Esophagus squamous epithelium (tissue), 4 donors: ENCODE measurements at regions not wholly inside any gene's neighbourhood (a gene's known extent, or its start where the extent isn't known, plus 50 kb on each side); places are given as distances from the start of the nearest gene placed in this dataset.

Experiments used
- CTCF ChIP-seq, 6 experiments: fragments of 450-650 bp in 4 of 6; fragments of 200-600 bp in 2 of 6; sonication (generic) in 2 of 6; IDR thresholded peaks; one replicate each; pipeline ENCODE4 v1.5.1; 2016 to 2019; ENCODE audit warnings: antibody characterized with exemption in 6 of 6, mild to moderate bottlenecking in 4 of 6, moderate library complexity in 4 of 6
- POLR2A ChIP-seq, 4 donors: fragments of 450-650 bp; IDR thresholded peaks; one replicate each; pipeline ENCODE4 v1.6.1; 2017; ENCODE audit warnings: antibody characterized with exemption in 4 of 4, mild to moderate bottlenecking in 4 of 4, moderate library complexity in 3 of 4

DNA sequence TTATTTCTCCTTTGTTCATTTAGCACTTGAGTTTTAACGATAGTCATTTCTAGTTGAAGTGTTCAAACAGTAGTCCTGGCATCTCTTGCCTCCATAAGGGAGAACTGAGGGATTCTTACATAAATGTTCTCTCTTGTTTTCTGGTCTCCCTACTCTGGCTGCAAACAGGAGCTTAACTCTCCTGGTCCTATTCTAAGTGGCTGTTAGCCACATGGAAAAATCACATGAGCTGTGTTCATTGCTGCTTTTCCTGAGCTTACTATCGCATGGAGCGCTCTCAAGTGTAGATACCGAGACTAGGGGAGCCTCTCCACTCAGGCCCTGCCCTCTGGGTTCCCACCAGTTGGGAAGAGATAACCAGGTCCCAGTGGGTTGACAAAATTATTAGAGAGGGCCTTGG is 403.1 kb upstream of the TPM1 start:
- TF ChIP-seq CTCF (IDR thresholded peaks at IDR 0.05) (no peak), POLR2A (IDR thresholded peaks at IDR 0.05) (no peak)
